H1 (cell line): ENCODE measurements at regions not wholly inside any gene's neighbourhood (a gene's known extent, or its start where the extent isn't known, plus 50 kb on each side); places are given as distances from the start of the nearest gene placed in this dataset.

Experiments used
- ASH2L ChIP-seq: fragments of 200-600, 300-600 bp; sonication (generic); IDR thresholded peaks from one replicate; pipeline ENCODE4 v1.7.1; 2017; ENCODE audit warnings: low read length
- BRCA1 ChIP-seq: IDR thresholded peaks from 2 replicates; pipeline ENCODE4 v1.6.1; 2012; ENCODE audit warnings: low read depth, low read length, improper control_type of control experiment
- CTCF ChIP-seq, 3 experiments: IDR thresholded peaks; 1 replicate in 2 of 3; 2 replicates in 1 of 3; pipeline versions ENCODE4 v1.5.1 to v1.6.1; 2011; ENCODE audit warnings: low read length in 3 of 3, mild to moderate bottlenecking in 3 of 3, inconsistent platforms in 2 of 3, low read depth in 1 of 3, moderate library complexity in 1 of 3; ENCODE audit not compliant: insufficient read depth in 1 of 3; ENCODE audit errors: control extremely low read depth in 1 of 3
- MAX ChIP-seq: IDR thresholded peaks from 2 replicates; pipeline ENCODE4 v1.6.1; 2012; ENCODE audit warnings: inconsistent platforms
- POLR2A ChIP-seq, 2 experiments: IDR thresholded peaks; 1 replicate in 1 of 2; 2 replicates in 1 of 2; pipeline ENCODE4 v1.6.1; 2011; ENCODE audit warnings: low read depth in 2 of 2, low read length in 2 of 2, mild to moderate bottlenecking in 2 of 2; ENCODE audit errors: control extremely low read depth in 1 of 2
- SP1 ChIP-seq: IDR thresholded peaks from 2 replicates; pipeline ENCODE4 v1.6.1; 2011; ENCODE audit warnings: low read depth, low read length
- TF ChIP-seq, protein P1 (sequence below): IDR thresholded peaks from 2 replicates; pipeline ENCODE4 v1.6.1; 2011; ENCODE audit warnings: low read depth, mild to moderate bottlenecking, low read length; ENCODE audit not compliant: insufficient read depth

DNA sequence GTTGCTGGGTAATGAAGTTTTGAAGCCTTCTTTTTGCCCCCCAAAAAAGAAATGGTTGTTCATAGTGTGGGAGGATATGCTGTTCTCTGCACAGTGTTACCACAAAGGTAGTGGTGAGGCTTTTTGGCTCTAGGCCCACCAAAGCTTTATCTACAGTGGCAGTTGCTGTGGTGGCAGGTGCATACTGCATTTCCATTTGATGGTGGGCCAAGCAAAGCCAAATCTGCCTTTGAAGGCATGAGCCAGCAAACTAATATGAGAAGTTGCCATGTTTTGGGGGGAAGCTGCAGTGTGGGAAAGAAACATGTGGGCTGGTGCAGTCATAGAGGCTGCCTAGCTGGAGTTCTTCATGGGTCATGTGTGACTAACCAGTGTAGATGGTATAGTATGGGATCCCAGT lies 858.1 kb upstream of the TSPY4 start:
- TF ChIP-seq CTCF (IDR thresholded peaks at IDR 0.05; ENCODE audit: control extremely low read depth in 1 of 3, insufficient read depth in 1 of 3, low read depth in 1 of 3, low read length in 3 of 3) (no peak), BRCA1 (no peak), SP1 (no peak), POLR2A (IDR thresholded peaks at IDR 0.05; ENCODE audit: control extremely low read depth in 1 of 2, low read depth in 2 of 2, low read length in 2 of 2) (no peak), MAX (no peak), ASH2L (no peak)
- TF ChIP-seq, protein P1, sequence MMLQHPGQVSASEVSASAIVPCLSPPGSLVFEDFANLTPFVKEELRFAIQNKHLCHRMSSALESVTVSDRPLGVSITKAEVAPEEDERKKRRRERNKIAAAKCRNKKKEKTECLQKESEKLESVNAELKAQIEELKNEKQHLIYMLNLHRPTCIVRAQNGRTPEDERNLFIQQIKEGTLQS = no peak
